ENCODE measurements at regions not wholly inside any gene's neighbourhood (a gene's known extent, or its start where the extent isn't known, plus 50 kb on each side); places are given as distances from the start of the nearest gene placed in this dataset.

GRCh38 chr20:11338496-11339306 lies 579.0 kb upstream of the BTBD3 start:
- DNase-seq, result no peak

GRCh38 chr20:11344939-11345338 lies 572.8 kb upstream of the BTBD3 start:
- DNase-seq, result no peak

DNA sequence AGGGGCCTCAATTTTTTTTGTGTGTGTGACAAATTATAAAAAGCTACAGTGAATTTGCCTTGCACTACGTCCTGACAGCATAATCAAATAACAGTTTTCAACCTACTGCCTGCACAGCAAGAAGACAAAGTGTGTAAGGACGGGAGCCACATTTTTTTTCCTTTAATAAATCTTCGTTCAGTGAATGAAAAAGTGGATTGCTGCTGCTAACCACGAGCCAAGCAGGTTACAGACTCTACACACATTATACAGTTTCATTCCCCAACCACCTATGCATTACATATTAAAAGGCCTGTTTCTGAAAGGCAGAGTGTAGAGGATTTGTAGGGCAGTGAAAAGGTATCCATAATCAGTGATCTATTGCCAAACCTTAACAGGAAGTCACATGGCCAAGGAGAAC lies 570.0 kb upstream of the BTBD3 start:
- no peak for DNase-seq

DNA sequence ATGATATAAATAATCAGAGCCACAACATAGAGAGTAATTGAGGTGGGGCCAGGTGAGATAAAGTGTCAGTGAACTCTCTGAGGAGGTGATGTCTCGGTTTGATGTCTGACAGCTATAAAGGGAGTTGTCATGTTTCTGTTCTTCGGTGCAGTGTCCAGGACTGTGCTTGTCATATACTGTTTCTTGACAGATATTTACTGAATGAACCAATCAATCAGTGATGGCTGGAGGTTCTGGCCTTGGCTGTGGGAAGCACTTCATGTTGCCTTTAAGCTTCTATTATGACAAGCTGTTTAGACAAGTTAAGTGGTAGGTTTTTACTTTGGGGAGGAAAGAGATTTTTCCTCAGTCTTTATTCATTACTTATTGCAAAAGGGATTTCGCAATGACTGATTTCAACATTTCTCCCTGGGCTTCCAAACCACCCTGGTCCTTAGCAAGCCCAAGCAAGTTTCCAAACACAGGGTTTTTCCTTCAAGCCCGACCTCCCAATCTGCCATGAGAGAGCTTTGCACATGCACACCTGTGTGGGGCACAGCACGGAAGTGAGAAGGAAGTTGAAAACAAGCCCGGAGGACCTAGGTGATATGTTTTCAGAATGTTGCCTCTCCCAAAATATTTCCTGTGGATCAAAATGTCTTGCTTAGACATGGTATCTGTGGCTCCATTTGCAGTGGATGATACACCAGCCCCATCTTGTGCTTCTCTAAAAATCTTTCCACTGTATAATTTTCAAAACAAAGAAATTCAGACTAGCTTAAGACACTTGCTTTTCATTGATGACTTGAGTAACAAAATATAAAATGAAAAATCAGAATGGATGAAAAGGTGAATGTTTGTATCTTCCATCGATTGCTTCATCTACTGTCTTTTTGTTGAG lies 567.3 kb upstream of the BTBD3 start:
- no peak for DNase-seq

- DNase-seq, result no peak
These were observed 565.7 kb upstream of the BTBD3 start for GRCh38 chr20:11352041-11352440.

GRCh38 chr20:11354846-11355245 lies 562.8 kb upstream of the BTBD3 start:
- DNase-seq, result no peak

- no peak for DNase-seq
These were observed 562.3 kb upstream of the BTBD3 start for GRCh38 chr20:11355345-11355744.

GRCh38 chr20:11356061-11356460 lies 561.6 kb upstream of the BTBD3 start:
- no peak for DNase-seq

DNA sequence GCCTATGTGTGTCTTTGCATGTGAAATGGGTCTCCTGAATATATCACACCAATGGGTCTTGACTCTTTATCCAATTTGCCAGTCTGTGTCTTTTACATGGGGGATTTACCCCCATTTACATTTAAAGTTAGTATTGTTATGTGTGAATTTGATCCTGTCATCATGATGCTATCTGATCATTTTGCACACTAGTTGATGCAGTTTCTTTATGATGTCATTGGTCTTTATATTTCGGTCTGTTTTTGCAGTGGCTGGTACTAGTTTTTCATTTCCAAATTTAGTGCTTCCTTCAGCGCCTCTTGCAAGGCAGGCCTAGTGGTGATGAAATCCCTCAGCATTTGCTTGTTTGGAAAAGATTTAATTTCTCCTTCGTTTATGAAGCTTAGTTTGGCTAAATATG lies 555.2 kb upstream of the BTBD3 start:
- no peak for DNase-seq

DNA sequence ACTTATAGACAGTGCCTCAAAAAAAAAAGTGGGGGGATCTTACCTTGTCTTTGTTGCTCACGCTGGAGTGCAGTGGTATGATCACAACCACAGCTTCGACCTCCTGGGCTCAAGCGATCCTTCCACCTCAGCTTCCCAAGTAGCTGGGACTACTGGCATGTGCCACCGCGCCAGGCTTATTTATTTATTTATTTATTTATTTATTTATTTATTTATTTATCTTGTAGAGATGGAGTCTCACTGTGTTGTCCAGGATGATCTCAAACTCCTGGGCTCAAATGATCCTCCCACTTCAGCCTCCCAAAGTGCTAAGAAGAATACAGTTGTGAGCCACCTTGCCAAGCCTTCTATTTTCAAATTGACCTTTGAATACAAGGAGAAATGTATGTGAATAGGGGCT lies 553.0 kb upstream of the BTBD3 start:
- DNase-seq, result no peak

- no peak for DNase-seq
These were observed 551.0 kb upstream of the BTBD3 start for GRCh38 chr20:11366660-11367059.

DNA sequence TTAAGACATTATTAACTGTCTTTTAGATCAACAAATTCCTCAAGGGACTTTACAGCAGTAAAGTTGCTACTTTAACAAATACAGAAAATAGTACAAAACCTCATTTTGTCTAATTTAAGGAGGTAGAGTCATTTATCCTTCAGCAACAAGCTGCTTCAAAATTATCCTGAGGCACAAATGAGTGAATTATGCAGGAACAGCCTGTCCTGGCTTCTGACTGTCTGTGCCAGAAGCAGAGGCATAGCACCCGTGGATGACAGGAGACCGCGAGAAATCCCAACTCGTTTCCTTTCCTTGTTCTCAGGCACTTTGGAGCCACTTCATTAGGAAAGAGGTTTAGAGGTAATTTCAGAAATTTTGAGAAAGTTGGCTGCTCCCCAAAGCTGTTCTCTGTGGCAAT lies 549.2 kb upstream of the BTBD3 start:
- peak in 1 of 51 donors; percentile 1 for DNase-seq

GRCh38 chr20:11368965-11369711 lies 548.6 kb upstream of the BTBD3 start:
- no peak for DNase-seq

GRCh38 chr20:11371831-11372230 lies 545.9 kb upstream of the BTBD3 start:
- no peak for DNase-seq

- peak in 18 of 51 donors; percentile 2 to 44 (median 18) for DNase-seq
These were observed 544.6 kb upstream of the BTBD3 start for GRCh38 chr20:11372876-11373790.

- no peak for DNase-seq
These were observed 542.4 kb upstream of the BTBD3 start for GRCh38 chr20:11375335-11375734.

DNA sequence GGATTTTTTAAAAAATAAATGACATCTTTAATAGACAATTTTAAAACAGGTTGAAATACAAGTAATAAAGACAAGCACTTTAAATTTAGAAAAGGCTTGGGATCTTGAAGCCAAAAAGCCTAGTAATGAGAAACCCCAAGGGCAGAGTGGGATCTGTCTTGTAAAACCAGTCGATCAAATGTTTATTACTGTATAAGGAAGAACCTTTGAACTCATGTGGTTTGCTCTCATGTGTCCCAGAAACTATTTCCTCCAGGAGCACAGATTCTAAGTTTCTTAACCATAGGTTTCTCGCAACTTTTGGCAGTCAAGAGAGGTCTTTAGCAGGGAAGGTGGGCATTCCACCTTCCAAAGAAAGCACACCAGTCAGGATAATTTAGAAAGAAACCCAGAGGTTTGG lies 541.7 kb upstream of the BTBD3 start:
- no peak for DNase-seq

DNA sequence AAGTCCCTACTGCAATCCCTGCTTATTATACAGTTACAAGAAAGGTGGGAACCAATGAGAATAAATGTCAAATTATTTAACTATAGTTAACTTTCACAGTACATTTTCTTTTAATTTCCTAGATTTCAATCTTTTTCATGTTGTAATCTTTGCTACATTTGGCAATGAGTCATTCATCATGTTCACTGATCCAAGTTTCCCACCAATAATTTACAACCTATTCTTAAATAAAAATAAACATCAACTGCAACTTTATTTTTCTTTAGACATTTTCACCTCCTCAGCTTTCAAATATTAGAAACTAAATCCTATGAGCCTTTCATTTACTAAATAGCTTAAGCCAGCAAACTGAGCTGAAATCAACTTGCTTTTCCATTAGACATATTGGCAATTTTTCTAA lies 541.3 kb upstream of the BTBD3 start:
- DNase-seq, result no peak

GRCh38 chr20:11376998-11377397 lies 540.7 kb upstream of the BTBD3 start:
- no peak for DNase-seq

GRCh38 chr20:11377761-11378160 lies 539.9 kb upstream of the BTBD3 start:
- no peak for DNase-seq

DNA sequence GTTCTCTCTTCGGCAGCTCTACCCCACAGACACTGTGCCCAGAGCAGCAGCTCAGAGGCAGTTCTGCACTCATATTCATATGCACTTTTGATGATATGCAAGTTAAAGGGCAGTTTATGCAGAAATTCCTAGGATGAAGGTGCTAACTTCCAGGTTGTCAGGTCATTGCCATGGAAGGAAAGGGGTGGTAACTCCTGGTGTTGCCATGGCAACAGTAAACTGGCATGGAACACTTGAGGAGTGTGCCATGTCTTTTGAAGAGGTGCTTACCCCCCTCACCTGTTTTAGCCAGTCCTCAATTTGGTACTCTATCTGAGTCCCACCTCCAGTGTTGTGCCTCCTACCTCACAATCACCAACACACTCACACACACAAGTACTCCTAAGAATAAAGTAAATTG lies 539.4 kb upstream of the BTBD3 start:
- DNase-seq, result no peak
